ENCODE measurements at regions not wholly inside any gene's neighbourhood (a gene's known extent, or its start where the extent isn't known, plus 50 kb on each side); places are given as distances from the start of the nearest gene placed in this dataset.

DNA sequence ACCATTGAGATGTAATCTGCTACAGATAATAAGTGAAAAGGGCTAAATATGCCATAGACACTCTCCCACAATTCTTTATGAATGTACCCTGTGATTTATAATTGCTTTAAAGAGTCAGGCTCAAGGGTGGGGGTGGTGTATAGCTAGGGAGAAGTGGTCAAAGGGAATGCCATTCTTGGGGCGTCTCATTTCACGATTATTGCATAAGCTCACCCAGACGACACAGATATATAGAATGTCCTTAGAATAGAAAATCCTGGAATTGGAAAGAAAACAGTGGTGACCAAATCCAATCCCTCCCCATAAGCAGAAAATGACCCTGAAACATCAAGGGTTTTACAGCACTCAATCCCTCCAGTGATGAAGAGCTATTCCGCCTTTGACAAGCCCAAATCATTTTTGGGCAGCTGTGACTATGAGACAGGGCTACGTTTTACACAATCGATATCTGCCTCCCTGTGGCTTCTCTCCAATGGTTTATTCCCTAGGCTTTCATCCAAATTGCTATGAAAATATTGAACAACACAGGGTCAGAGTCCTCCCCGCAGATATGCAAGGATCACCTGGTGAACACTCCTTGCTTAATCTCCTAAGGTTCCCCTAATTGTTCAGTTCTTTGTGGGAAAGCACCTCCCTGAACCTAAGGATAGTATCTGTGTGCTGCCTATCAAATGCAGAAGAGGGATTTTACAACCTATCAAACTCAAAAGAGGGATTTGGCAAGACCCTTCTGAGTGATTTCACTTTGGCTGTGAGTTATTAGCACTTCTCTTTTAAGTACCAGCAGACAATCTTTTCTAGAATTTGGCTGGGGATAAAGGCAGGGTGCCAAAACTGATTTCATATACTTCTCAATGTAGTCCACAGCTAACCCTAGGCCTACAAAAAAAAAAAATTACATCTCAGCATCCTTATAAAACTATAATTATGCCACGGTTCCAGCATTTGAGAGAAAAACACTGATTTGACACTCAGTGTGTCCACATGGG is 144.9 kb upstream of the CDH6 start:
- no peak for DNase-seq (ENCODE audit: low read depth)

DNA sequence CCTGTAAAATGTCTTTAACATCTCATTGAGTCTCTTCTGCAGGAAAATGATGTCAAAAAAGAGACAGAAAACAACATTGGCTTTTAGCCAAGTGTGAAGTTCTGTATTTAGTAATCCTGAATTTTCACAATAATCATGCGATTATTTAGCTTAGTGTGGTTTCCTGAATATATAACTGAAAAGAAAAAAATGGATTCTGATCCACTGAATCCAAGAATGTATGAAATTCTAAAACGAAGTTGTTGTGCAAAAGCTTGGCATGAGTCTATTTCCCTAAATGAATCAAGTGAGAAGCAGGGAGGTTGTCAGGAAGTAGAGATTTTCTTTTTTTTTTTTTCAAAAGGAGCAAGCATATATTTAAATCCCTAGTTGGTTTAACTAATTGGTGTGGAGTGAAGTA is 145.9 kb upstream of the CDH6 start:
- no peak for DNase-seq (ENCODE audit: low read depth)

GRCh38 chr5:31047007-31047406 is 146.5 kb upstream of the CDH6 start:
- no peak for DNase-seq (ENCODE audit: low read depth)

- peak; percentile 71 for DNase-seq (ENCODE audit: low read depth)
These were observed 157.1 kb upstream of the CDH6 start for GRCh38 chr5:31036411-31036810.

- peak; percentile 61 for DNase-seq (ENCODE audit: low read depth)
These were observed 160.2 kb upstream of the CDH6 start for GRCh38 chr5:31033295-31033694.

DNA sequence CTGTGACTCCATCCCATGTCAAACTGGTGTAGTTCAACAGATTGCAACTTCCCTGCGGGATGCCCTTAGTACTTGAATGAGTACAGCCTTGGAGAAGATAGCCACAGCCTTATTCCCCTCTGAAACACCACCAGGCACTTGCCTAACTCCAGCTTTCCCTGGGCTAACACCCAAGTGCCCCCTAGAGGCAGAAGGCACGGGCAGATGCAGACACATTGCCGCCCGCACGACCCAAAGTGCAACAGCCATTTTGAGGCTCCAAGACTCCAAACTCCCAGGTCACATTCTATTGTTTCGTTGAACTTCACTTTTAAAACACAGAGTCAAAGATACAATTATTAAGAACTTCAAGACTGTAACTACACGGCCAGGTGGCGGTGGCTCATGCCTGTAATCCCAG is 163.6 kb upstream of the CDH6 start:
- no peak for DNase-seq (ENCODE audit: low read depth)

GRCh38 chr5:31027721-31028120 is 165.8 kb upstream of the CDH6 start:
- DNase-seq (ENCODE audit: low read depth) = no peak

DNA sequence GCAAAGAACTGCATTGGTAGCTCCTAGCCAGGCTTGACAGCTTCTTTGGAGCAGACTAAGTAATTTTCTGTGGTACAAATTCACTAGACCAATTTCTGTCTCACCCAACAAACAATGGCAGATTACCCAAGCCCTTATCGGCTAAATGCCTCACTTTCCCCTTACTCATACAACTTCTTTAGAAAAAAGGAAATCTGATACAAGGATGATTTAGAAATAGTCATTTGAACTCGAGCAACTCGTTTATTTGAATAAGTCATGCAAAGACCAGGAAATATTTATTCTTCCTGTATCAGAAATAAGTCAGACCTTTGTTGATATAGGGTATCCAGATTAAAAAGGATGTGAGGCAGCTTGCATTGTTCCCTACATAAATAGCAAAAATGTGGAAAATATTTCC is 170.4 kb upstream of the CDH6 start:
- peak; percentile 38 for DNase-seq (ENCODE audit: low read depth)

- peak; percentile 32 for DNase-seq (ENCODE audit: low read depth)
These were observed 172.3 kb upstream of the CDH6 start for GRCh38 chr5:31021181-31021624.

GRCh38 chr5:31008231-31008630 is 185.3 kb upstream of the CDH6 start:
- DNase-seq (ENCODE audit: low read depth) = no peak

DNA sequence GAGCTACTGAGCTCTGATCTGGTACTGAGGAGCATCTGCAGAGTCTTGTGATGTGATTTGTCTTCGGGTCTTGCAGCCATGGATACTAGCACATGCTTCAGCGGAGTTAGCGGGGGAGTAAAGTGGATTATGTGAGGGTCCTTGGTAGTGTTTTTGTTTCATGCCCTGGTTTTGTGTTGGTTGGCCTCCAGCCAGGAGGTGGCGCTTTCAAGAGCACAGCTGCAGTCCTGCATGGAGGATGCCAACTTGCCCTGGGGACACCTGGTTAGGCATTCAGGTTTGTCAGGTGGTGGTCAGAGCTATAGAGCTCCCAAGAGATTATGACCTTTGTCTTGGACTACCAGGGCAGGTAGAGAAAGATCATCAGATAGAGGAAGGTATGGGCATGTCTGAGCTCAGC is 185.8 kb upstream of the CDH6 start:
- no peak for DNase-seq (ENCODE audit: low read depth)

DNA sequence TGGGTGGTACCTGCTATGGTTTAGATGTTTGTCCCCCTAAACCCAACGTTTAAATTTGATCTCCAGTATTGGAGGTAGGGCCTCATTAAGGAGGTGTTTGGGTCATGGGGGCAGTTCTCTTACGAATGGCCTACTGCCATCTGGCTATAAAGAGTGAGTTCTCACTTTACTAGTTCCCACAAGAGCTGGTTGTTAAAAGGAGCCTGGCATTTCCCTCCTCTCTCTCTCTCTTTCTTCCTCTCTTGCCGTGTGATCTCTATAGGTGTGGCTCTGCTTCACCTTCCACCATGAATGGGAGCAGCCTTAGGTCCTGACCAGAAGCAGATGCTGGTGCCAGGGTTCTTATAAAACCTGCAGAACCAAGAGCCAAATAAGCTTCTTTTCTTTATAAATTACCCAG is 193.2 kb upstream of the CDH6 start:
- DNase-seq (ENCODE audit: low read depth) = no peak

- DNase-seq (ENCODE audit: low read depth) = no peak
These were observed 195.8 kb upstream of the CDH6 start for GRCh38 chr5:30997681-30998080.

- DNase-seq (ENCODE audit: low read depth) = no peak
These were observed 198.6 kb upstream of the CDH6 start for GRCh38 chr5:30994902-30995301.

DNA sequence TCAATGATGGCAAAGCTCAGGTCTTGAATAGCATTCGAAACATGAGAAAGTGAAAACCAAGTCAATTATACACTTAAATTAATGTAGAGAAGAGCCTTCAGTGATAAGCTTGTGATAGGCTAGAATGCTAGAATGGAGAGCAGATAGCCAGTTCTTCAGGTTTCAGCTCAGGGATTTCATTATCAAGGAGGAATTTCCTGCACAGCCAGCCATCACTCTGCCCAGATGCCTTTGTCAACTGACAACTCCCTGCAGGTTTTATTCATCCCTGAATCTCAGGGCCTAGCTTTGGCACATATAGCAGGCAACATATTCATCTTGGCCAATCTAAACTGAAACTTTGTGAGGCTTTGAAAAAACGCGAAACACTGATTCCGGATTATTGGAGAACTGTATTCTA is 199.3 kb upstream of the CDH6 start:
- no peak for DNase-seq (ENCODE audit: low read depth)

GRCh38 chr5:30991462-30991861 is 202.0 kb upstream of the CDH6 start:
- no peak for DNase-seq (ENCODE audit: low read depth)

- no peak for DNase-seq (ENCODE audit: low read depth)
These were observed 211.9 kb upstream of the CDH6 start for GRCh38 chr5:30981576-30981975.

GRCh38 chr5:30968971-30969370 is 224.5 kb upstream of the CDH6 start:
- DNase-seq (ENCODE audit: low read depth) = no peak

GRCh38 chr5:30960036-30960435 is 233.4 kb upstream of the CDH6 start:
- DNase-seq (ENCODE audit: low read depth) = no peak

- DNase-seq (ENCODE audit: low read depth) = no peak
These were observed 234.2 kb upstream of the CDH6 start for GRCh38 chr5:30959238-30959637.

- no peak for DNase-seq (ENCODE audit: low read depth)
These were observed 235.9 kb upstream of the CDH6 start for GRCh38 chr5:30957591-30957990.

DNA sequence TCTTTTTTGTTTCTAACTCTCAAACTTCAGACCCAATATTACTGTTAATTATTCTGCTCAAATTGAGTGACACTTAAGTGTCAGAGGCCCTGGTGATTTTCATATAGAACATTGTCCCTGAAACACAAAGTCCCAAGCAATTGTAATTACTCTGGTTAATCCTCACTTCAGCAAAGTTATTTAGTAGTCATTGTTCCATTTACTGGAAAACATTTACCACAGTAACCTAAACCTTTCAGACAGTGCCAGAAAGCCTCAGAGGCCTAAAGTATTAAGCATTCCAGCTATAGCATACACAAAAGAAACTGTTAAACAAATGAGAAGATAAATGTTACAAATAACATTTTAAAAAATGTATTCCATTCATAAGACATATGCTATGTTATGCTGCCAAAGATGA is 237.2 kb upstream of the CDH6 start:
- DNase-seq (ENCODE audit: low read depth) = no peak

DNA sequence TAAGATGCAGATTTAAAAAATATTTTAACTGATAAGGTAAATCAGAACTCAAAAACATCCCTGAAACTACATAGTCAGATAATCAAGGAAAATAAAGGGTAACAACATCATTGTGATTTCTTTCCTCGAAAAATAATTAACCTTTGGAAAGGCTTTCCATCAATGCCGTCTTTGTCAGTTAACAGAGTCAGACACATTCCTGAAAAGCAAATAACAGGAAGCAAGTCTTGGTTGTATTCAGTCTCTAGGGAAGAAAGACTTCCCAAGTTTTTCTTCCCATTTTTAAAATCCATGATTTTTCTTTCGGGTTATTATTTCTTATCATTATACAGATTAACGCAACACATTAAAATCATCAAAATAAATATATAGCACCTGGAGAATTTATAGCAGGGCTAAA is 256.4 kb upstream of the CDH6 start:
- no peak for DNase-seq (ENCODE audit: low read depth)

GRCh38 chr5:30933599-30933998 is 259.9 kb upstream of the CDH6 start:
- no peak for DNase-seq (ENCODE audit: low read depth)

Measured in EH (cell line).